B cell (primary cell): ENCODE measurements at regions not wholly inside any gene's neighbourhood (a gene's known extent, or its start where the extent isn't known, plus 50 kb on each side); places are given as distances from the start of the nearest gene placed in this dataset.

ENCODE experiments used
- ATAC-seq: fragments of 200-7000 bp; cut with Tn5 transposase; one replicate; pipeline ENCODE4 v1.10.0; 2021; ENCODE audit warnings: low read depth, mild to moderate bottlenecking, moderate number of reproducible peaks, moderate library complexity
- CTCF ChIA-PET: fragments of 350-600 bp; sonication (Branson Sonifier 250); formaldehyde crosslinking; loops from one replicate; lab custom pipeline; 2021; ENCODE audit warnings: antibody characterized with exemption, inconsistent platforms; lab: Charles Lee
- POLR2A ChIA-PET: fragments of 350-600 bp; sonication (Branson Sonifier 250); formaldehyde crosslinking; loops from one replicate; lab custom pipeline; 2021; ENCODE audit warnings: antibody characterized with exemption; lab: Charles Lee
- DNase-seq: peaks from one replicate; pipeline ENCODE4 v3.0.0; 2013
- H2AFZ ChIP-seq: 2 replicates; pipeline ENCODE4 v1.6.1; 2012; ENCODE audit warnings: mild to moderate bottlenecking, low read depth, low read length; ENCODE audit not compliant: insufficient read depth, poor library complexity, severe bottlenecking
- H3K27ac ChIP-seq, 2 donors: 1 replicate in 1 of 2; 2 replicates in 1 of 2; pipeline ENCODE4 v1.5.1; 2012 to 2013; ENCODE audit warnings: low read length in 2 of 2, mild to moderate bottlenecking in 2 of 2, moderate library complexity in 1 of 2
- H3K27me3 ChIP-seq, 4 experiments: fragments of 200-600 bp in 1 of 4; sonication (generic) in 1 of 4; replicated peaks in 1 of 4; 1 replicate in 2 of 4; 2 replicates in 2 of 4; pipeline versions ENCODE4 v1.6.1 to v1.7.0; 2013 to 2016; ENCODE audit warnings: low read length in 3 of 4, mild to moderate bottlenecking in 2 of 4, mixed read lengths in 1 of 4, moderate library complexity in 1 of 4; ENCODE audit not compliant: insufficient read depth in 4 of 4, control insufficient read depth in 3 of 4; ENCODE audit errors: control extremely low read depth in 1 of 4
- H3K36me3 ChIP-seq, 2 experiments: replicated peaks in 1 of 2; 1 replicate in 1 of 2; 2 replicates in 1 of 2; pipeline versions ENCODE4 v1.6.1 to v1.7.1; 2013; ENCODE audit warnings: low read length in 1 of 2; ENCODE audit not compliant: insufficient read depth in 2 of 2, control insufficient read depth in 1 of 2; ENCODE audit errors: control extremely low read depth in 1 of 2, extremely low read depth in 1 of 2
- H3K4me1 ChIP-seq, 2 donors: fragments of 200-600 bp in 1 of 2; sonication (generic) in 1 of 2; 1 replicate in 1 of 2; 2 replicates in 1 of 2; pipeline versions ENCODE4 v1.5.1 to v1.6.1; 2013 to 2017; ENCODE audit warnings: low read length in 2 of 2; ENCODE audit not compliant: control insufficient read depth in 2 of 2, insufficient read depth in 2 of 2
- H3K4me2 ChIP-seq: replicated peaks from 2 replicates; pipeline ENCODE3; 2012; ENCODE audit warnings: mild to moderate bottlenecking, low read depth, low read length; ENCODE audit not compliant: poor library complexity, severe bottlenecking
- H3K4me3 ChIP-seq, 5 experiments: fragments of 200-600 bp in 1 of 5; sonication (generic) in 1 of 5; 1 replicate in 3 of 5; 2 replicates in 2 of 5; pipeline versions ENCODE4 v1.5.1 to v1.7.0; 2011 to 2016; ENCODE audit warnings: low read length in 4 of 5, mild to moderate bottlenecking in 4 of 5, low read depth in 2 of 5, control low read depth in 1 of 5, moderate library complexity in 1 of 5; ENCODE audit not compliant: insufficient read depth in 1 of 5; ENCODE audit errors: control extremely low read depth in 1 of 5, extremely low read depth in 1 of 5
- H3K79me2 ChIP-seq: fragments of 200-600 bp; sonication (generic); one replicate; pipeline ENCODE4 v1.6.0; 2016; ENCODE audit warnings: low read length; ENCODE audit not compliant: control insufficient read depth, insufficient read depth
- H3K9ac ChIP-seq: fragments of 200-600 bp; sonication (generic); 2 replicates; pipeline ENCODE4 v1.6.1; 2017; ENCODE audit warnings: mild to moderate bottlenecking, low read length, moderate library complexity
- H3K9me3 ChIP-seq, 3 donors: one replicate each; pipeline versions ENCODE4 v1.6.1 to v1.7.1; 2013; ENCODE audit warnings: low read length in 2 of 3; ENCODE audit not compliant: control insufficient read depth in 2 of 3, insufficient read depth in 1 of 3; ENCODE audit errors: control extremely low read depth in 1 of 3
- H4K20me1 ChIP-seq: 2 replicates; pipeline ENCODE4 v1.6.0; 2012; ENCODE audit warnings: mild to moderate bottlenecking, low read length; ENCODE audit not compliant: insufficient read depth, control insufficient read depth, poor library complexity, severe bottlenecking
- H3K27ac Mint-ChIP-seq: one replicate; pipeline ENCODE4 v1.8.0; 2021; ENCODE audit warnings: mixed read lengths
- H3K27me3 Mint-ChIP-seq: one replicate; pipeline ENCODE4 v1.8.0; 2021; ENCODE audit warnings: mixed read lengths
- H3K4me1 Mint-ChIP-seq: one replicate; pipeline ENCODE4 v1.8.0; 2021; ENCODE audit warnings: mixed read lengths
- H3K4me3 Mint-ChIP-seq: one replicate; pipeline ENCODE4 v1.8.0; 2021; ENCODE audit warnings: mixed read lengths
- H3K9me3 Mint-ChIP-seq: one replicate; pipeline ENCODE4 v1.8.0; 2022; ENCODE audit warnings: mixed read lengths; ENCODE audit not compliant: insufficient read depth
- CTCF ChIP-seq: fragments of 200-600 bp; IDR thresholded peaks from one replicate; pipeline ENCODE4 v1.8.0; 2022; ENCODE audit warnings: antibody characterized with exemption, mild to moderate bottlenecking
- EZH2 ChIP-seq: IDR thresholded peaks from 2 replicates; pipeline ENCODE4 v1.6.1; 2012; ENCODE audit warnings: borderline replicate concordance, low read depth, mild to moderate bottlenecking, moderate library complexity, low read length; ENCODE audit not compliant: insufficient read depth, poor library complexity, severe bottlenecking
- WGBS: methylation state at CpG from one replicate; pipeline ENCODE4 v1.1.5; 2013; ENCODE audit warnings: missing lambda C conversion rate; ENCODE audit not compliant: insufficient coverage; 5-methylcytosine and 5-hydroxymethylcytosine counted together
- intact Hi-C: fragments of 100-400 bp; cut with micrococcal nuclease; formaldehyde crosslinking; loops from one replicate; pipeline ENCODE4 v1.10.0; 2022

- POLR2A ChIA-PET = no interaction called here
- WGBS = 57% methylated on average over 4 of the region's 4 CpGs
- no peaks in the 10 kb centered on the region for H3K9me3 Mint-ChIP-seq
Measured at GRCh38 chr11:45396394-45396793, 110.3 kb upstream of the SYT13 start.

DNA sequence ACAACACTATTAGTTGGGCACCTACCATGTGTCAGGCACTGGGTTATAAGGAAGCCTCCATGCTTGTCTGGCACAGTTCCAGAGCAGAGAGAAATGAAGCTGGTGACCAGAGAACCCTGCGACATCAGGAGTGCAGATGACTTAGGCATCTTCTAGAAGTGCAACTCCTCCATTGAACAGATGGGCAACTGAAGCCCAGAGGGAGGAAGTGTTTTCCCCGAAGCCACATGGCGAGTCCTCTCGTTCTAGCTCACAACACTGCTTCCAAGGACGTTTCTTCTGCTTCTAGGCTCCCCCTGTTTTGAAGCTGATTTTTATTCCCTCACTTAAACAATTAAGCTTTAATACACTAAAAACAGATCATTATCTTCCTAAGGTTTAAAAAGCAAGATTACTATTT, 109.8 kb upstream of the SYT13 start:
- H3K4me3 Mint-ChIP-seq = no peak overlapping the region
- ChIA-PET CTCF (no interaction called here), POLR2A (no interaction called here)
- WGBS = 100% methylated on average over 1 of the region's 5 CpGs
- H3K27me3 Mint-ChIP-seq = peaks cover 29% of the 10 kb centered on the region
- no peak for TF ChIP-seq CTCF
- no peak for TF ChIP-seq EZH2
- intact Hi-C loops = no loop called here
- Histone ChIP-seq H3K36me3 (no peaks in the 10 kb centered on the region), H3K4me2 (no peak overlapping the region), H2AFZ (no peak overlapping the region), H3K27me3 (peaks cover 0 to 10% (median 1%) of the 10 kb centered on the region in 4 experiments), H3K4me3 (no peak overlapping the region), H3K79me2 (no peaks in the 10 kb centered on the region), H3K27ac (no peak overlapping the region), H3K9ac (no peak overlapping the region), H3K4me1 (no peaks in the 10 kb centered on the region), H3K9me3 (no peaks in the 10 kb centered on the region), H4K20me1 (no peaks in the 10 kb centered on the region)
- no peaks in the 10 kb centered on the region for H3K4me1 Mint-ChIP-seq
- H3K27ac Mint-ChIP-seq = no peak overlapping the region
- no peak for ATAC-seq
- DNase-seq = no peak
- H3K9me3 Mint-ChIP-seq = no peaks in the 10 kb centered on the region

More at GRCh38 chr11:45396394-45396793, 110.3 kb upstream of the SYT13 start:
- no peak for ATAC-seq
- H3K36me3 ChIP-seq = no peaks in the 10 kb centered on the region
- H3K4me1 ChIP-seq = no peaks in the 10 kb centered on the region
- no peak overlapping the region for H3K4me2 ChIP-seq
- Mint-ChIP-seq H3K4me1 (no peaks in the 10 kb centered on the region), H3K4me3 (no peak overlapping the region), H3K27me3 (peaks cover 29% of the 10 kb centered on the region), H3K27ac (no peak overlapping the region)
- peaks cover 0 to 10% (median 1%) of the 10 kb centered on the region in 4 experiments for H3K27me3 ChIP-seq
- no peak overlapping the region for H3K4me3 ChIP-seq
- no peak overlapping the region for H3K27ac ChIP-seq
- CTCF ChIA-PET = no interaction called here
- no peaks in the 10 kb centered on the region for H3K9me3 ChIP-seq
- H3K9ac ChIP-seq = no peak overlapping the region
- no peaks in the 10 kb centered on the region for H3K79me2 ChIP-seq
- intact Hi-C loops = no loop called here
- no peak for DNase-seq
- no peaks in the 10 kb centered on the region for H4K20me1 ChIP-seq
- TF ChIP-seq EZH2 (no peak), CTCF (no peak)
- H2AFZ ChIP-seq = no peak overlapping the region
